Stimulated activated naive CD8-positive, alpha-beta T cell treated with anti-CD3 and anti-CD28 coated beads, Interleukin-15, Interleukin-2, amounts not matched to agents 100 ng/mL and 50 ng/mL, for 24 hours (primary cell): ENCODE measurements at regions not wholly inside any gene's neighbourhood (a gene's known extent, or its start where the extent isn't known, plus 50 kb on each side); places are given as distances from the start of the nearest gene placed in this dataset.

Experiments used
- H3K27ac Mint-ChIP-seq: one replicate; pipeline ENCODE4 v1.8.0; 2021; ENCODE audit warnings: mild to moderate bottlenecking, mixed read lengths
- H3K27me3 Mint-ChIP-seq: one replicate; pipeline ENCODE4 v1.8.0; 2021; ENCODE audit warnings: mixed read lengths
- H3K36me3 Mint-ChIP-seq: one replicate; pipeline ENCODE4 v1.8.0; 2021; ENCODE audit warnings: low read depth, mixed read lengths
- H3K4me1 Mint-ChIP-seq: one replicate; pipeline ENCODE4 v1.8.0; 2021; ENCODE audit warnings: low read depth, mixed read lengths
- H3K4me3 Mint-ChIP-seq: one replicate; pipeline ENCODE4 v1.8.0; 2021; ENCODE audit warnings: mild to moderate bottlenecking, mixed read lengths
- H3K9me3 Mint-ChIP-seq: one replicate; pipeline ENCODE4 v1.8.0; 2021; ENCODE audit warnings: mixed read lengths

- Mint-ChIP-seq H3K4me3 (no peak overlapping the region), H3K27me3 (no peaks in the 10 kb centered on the region), H3K9me3 (no peaks in the 10 kb centered on the region), H3K27ac (no peak overlapping the region), H3K36me3 (no peaks in the 10 kb centered on the region), H3K4me1 (no peaks in the 10 kb centered on the region)
These were observed 2045.7 kb upstream of the TENM3 start for GRCh38 chr4:180197471-180197870.

DNA sequence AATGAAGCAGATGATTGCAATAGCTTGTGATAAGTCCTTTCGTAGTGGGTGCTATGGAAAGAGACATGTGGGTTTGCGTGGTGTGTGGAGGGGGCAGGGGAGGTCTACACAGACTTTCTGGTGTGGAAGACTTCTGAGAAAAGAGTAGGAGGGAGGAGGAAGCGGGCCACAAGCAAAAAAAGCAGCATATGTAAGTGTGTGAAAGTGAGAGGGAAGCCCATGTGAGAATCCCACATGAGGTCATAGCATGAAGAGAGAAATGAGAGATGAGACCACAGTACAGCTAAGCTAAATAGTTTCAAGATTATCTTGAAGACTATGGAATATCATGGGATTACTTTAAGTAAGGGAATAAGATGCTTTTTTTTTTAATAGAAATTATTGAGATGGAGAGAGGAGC is 2039.9 kb upstream of the TENM3 start:
- Mint-ChIP-seq H3K9me3 (peaks cover 9% of the 10 kb centered on the region), H3K4me1 (no peaks in the 10 kb centered on the region), H3K27ac (no peak overlapping the region), H3K4me3 (no peak overlapping the region), H3K27me3 (no peaks in the 10 kb centered on the region), H3K36me3 (no peaks in the 10 kb centered on the region)

DNA sequence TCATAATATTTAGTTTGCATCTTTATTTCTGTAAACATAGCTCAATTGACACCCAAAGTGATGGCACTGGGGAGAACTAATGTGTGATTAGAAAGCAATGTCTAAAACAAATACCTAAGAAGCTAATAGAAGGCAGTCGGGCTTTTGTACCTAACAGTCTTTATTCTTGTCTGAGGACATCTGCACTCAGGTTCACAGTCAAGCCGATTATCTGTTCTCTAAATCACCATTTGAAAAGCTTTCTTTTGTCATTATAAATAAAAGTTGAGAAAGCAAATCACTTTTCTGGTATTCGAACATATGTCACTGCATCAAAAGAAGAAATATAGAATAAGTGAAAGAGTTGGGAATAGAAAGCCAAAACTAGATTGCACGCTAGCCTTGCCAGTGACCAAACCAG is 2037.9 kb upstream of the TENM3 start:
- no peaks in the 10 kb centered on the region for H3K27me3 Mint-ChIP-seq
- no peak overlapping the region for H3K4me3 Mint-ChIP-seq
- no peak overlapping the region for H3K27ac Mint-ChIP-seq
- H3K4me1 Mint-ChIP-seq, result no peaks in the 10 kb centered on the region
- peaks cover 9% of the 10 kb centered on the region for H3K9me3 Mint-ChIP-seq
- no peaks in the 10 kb centered on the region for H3K36me3 Mint-ChIP-seq

GRCh38 chr4:180207921-180208320 is 2035.3 kb upstream of the TENM3 start:
- Mint-ChIP-seq H3K4me3 (no peak overlapping the region), H3K27ac (no peak overlapping the region), H3K36me3 (no peaks in the 10 kb centered on the region), H3K27me3 (no peaks in the 10 kb centered on the region), H3K4me1 (no peaks in the 10 kb centered on the region), H3K9me3 (peaks cover 8% of the 10 kb centered on the region)

GRCh38 chr4:180217070-180217469 is 2026.1 kb upstream of the TENM3 start:
- Mint-ChIP-seq H3K4me1 (no peaks in the 10 kb centered on the region), H3K27me3 (no peaks in the 10 kb centered on the region)

GRCh38 chr4:180219080-180219479 is 2024.1 kb upstream of the TENM3 start:
- H3K27me3 Mint-ChIP-seq, result no peaks in the 10 kb centered on the region
- no peak overlapping the region for H3K27ac Mint-ChIP-seq
- peaks cover 23% of the 10 kb centered on the region for H3K9me3 Mint-ChIP-seq
- H3K4me1 Mint-ChIP-seq, result no peaks in the 10 kb centered on the region
- H3K36me3 Mint-ChIP-seq, result no peaks in the 10 kb centered on the region
- no peak overlapping the region for H3K4me3 Mint-ChIP-seq

More at GRCh38 chr4:180217070-180217469, 2026.1 kb upstream of the TENM3 start:
- H3K9me3 Mint-ChIP-seq, result peaks cover 23% of the 10 kb centered on the region
- H3K36me3 Mint-ChIP-seq, result no peaks in the 10 kb centered on the region
- no peak overlapping the region for H3K27ac Mint-ChIP-seq
- no peak overlapping the region for H3K4me3 Mint-ChIP-seq

DNA sequence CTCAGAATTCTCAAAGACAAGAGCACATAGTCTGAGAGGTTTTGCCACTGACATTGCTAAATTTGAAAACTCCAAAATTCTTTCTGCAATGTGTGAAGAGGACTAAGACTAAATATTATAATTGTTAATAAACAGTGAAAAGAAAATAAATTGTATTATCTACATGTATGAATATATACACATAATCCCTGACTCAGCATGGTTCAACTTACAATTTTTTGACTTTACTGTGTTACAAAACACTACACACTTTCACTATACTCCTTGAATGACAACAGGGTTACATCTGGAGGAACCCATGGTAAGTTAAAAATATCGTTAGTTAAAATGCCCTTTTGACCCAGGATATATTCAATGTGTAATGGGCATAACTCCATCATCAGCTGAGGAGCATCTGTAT is 2017.2 kb upstream of the TENM3 start:
- no peak overlapping the region for H3K4me3 Mint-ChIP-seq
- H3K9me3 Mint-ChIP-seq, result peaks cover 4% of the 10 kb centered on the region
- no peak overlapping the region for H3K27ac Mint-ChIP-seq
- no peaks in the 10 kb centered on the region for H3K4me1 Mint-ChIP-seq
- no peaks in the 10 kb centered on the region for H3K27me3 Mint-ChIP-seq
- H3K36me3 Mint-ChIP-seq, result no peaks in the 10 kb centered on the region

GRCh38 chr4:180234730-180235129 is 2008.5 kb upstream of the TENM3 start:
- H3K36me3 Mint-ChIP-seq, result no peaks in the 10 kb centered on the region
- no peaks in the 10 kb centered on the region for H3K4me1 Mint-ChIP-seq
- no peaks in the 10 kb centered on the region for H3K9me3 Mint-ChIP-seq
- H3K27me3 Mint-ChIP-seq, result no peaks in the 10 kb centered on the region
- no peak overlapping the region for H3K4me3 Mint-ChIP-seq
- no peak overlapping the region for H3K27ac Mint-ChIP-seq

DNA sequence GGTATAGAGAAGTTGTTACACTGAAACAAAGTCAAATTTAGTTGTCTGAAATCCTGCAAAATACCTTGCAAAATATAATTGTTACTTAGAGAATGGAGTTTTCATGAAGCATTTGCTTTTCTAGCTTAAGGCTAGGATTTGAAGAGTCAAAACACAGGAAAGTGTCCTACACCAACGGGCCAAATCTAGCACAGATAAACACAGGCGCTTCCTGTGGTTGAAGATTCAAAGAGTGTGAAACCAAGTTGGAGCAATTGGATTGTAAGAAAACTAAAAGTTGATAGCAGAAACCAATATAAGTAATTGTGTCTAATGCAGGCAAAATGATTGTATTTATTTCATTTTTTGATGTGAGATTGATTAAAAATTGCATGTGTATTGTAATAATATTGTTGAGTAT is 2002.5 kb upstream of the TENM3 start:
- no peaks in the 10 kb centered on the region for H3K9me3 Mint-ChIP-seq
- no peaks in the 10 kb centered on the region for H3K36me3 Mint-ChIP-seq
- no peak overlapping the region for H3K4me3 Mint-ChIP-seq
- H3K27me3 Mint-ChIP-seq, result no peaks in the 10 kb centered on the region
- no peaks in the 10 kb centered on the region for H3K4me1 Mint-ChIP-seq
- no peak overlapping the region for H3K27ac Mint-ChIP-seq

GRCh38 chr4:180253419-180253818 is 1989.8 kb upstream of the TENM3 start:
- no peaks in the 10 kb centered on the region for H3K27me3 Mint-ChIP-seq
- no peak overlapping the region for H3K27ac Mint-ChIP-seq
- H3K9me3 Mint-ChIP-seq, result peaks cover 4% of the 10 kb centered on the region
- no peaks in the 10 kb centered on the region for H3K36me3 Mint-ChIP-seq
- no peaks in the 10 kb centered on the region for H3K4me1 Mint-ChIP-seq
- H3K4me3 Mint-ChIP-seq, result no peak overlapping the region

DNA sequence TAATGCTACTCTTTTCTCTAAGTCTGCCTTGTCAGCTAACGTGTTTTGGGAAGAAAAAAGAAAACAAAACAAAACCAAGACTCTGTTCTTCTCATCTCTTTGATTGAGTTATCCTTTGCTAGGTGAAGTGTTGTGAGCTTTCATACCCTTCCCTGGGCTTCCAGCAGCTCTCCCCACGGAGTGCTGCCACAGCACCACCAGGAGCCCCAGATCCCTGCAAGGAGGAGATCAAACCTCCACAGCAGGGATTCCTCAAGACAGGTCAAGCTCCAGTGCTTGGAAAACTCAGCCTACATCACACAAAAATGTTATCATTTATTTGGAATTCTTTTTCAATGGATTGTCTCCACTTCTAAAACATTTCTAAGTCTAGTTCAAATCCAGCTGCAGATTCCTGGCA is 1981.9 kb upstream of the TENM3 start:
- Mint-ChIP-seq H3K36me3 (no peaks in the 10 kb centered on the region), H3K9me3 (no peaks in the 10 kb centered on the region), H3K27ac (no peak overlapping the region), H3K27me3 (no peaks in the 10 kb centered on the region), H3K4me3 (no peak overlapping the region), H3K4me1 (no peaks in the 10 kb centered on the region)

DNA sequence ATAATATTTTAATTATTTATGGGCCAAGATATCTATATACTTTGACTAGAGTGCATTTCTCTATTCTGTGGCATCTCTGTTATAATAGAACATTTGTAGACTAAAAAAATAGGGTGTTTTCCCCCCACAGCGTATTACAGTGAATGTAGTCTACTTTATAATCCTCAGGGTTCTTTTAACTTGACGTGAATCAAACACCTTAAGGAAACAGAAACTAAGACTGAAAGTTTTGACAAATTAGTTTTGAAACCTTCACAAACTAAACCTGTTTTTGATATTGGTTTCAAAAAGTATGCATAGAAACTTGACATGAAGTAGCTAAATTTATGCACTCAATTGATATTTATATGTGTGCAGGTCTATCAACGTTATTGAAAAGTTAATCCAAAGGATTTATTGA is 1963.1 kb upstream of the TENM3 start:
- Mint-ChIP-seq H3K27me3 (no peaks in the 10 kb centered on the region), H3K36me3 (no peaks in the 10 kb centered on the region), H3K9me3 (peaks cover 6% of the 10 kb centered on the region), H3K4me3 (no peak overlapping the region), H3K27ac (no peak overlapping the region), H3K4me1 (no peaks in the 10 kb centered on the region)

DNA sequence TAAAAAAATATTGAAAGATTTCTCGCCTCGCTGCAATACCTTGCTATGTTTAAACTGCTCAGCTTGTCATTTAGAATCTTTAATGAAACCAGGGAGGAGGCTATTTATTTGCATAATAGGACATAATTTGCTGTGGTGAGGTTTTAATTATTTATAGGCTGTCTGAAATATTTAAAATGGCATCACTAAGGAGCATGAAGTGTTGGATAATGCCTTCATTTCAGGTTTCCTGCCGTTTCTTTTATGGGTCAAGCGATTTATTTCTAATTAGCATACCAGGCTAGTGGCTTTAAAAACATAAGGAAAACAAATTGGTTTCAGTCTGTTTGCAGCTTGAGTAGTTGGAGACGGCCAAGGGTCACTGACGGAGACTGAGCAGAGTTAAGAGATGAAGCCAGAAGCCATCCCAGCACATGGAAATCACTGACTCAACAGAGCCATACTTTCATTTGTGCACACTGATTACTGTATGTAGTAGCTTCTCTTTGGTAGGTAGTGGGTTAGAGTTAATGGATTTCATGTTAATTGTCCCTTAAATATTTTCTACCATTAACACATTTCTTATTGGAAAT is 1962.4 kb upstream of the TENM3 start:
- Mint-ChIP-seq H3K4me1 (no peaks in the 10 kb centered on the region), H3K27ac (no peak overlapping the region), H3K9me3 (peaks cover 6% of the 10 kb centered on the region), H3K36me3 (no peaks in the 10 kb centered on the region), H3K4me3 (no peak overlapping the region), H3K27me3 (no peaks in the 10 kb centered on the region)

GRCh38 chr4:180281724-180282123 is 1961.5 kb upstream of the TENM3 start:
- Mint-ChIP-seq H3K27ac (no peak overlapping the region), H3K4me3 (no peak overlapping the region), H3K27me3 (no peaks in the 10 kb centered on the region), H3K4me1 (no peaks in the 10 kb centered on the region), H3K9me3 (no peaks in the 10 kb centered on the region), H3K36me3 (no peaks in the 10 kb centered on the region)

GRCh38 chr4:180284267-180284666 is 1958.9 kb upstream of the TENM3 start:
- H3K27me3 Mint-ChIP-seq, result no peaks in the 10 kb centered on the region

DNA sequence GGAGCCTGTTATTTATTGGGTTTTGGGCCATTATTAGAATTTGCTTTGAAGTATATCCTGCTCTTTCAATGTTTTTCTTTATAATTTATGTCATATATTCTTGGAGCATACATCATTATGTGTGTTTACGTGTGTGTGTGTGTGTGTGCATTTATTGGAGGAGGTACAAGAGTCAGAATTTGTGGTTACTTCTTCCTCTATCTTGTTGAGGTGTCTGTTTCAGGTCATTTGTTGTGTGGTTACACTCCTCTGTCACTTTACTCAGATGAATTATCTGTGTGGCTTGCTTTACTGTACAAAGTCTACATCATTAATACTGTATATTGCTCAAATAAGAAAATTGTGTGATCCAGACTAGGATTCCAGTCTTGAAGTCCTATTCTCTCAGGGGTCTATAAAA is 1957.4 kb upstream of the TENM3 start:
- H3K27me3 Mint-ChIP-seq, result no peaks in the 10 kb centered on the region
- H3K9me3 Mint-ChIP-seq, result no peaks in the 10 kb centered on the region
- no peak overlapping the region for H3K27ac Mint-ChIP-seq
- no peaks in the 10 kb centered on the region for H3K4me1 Mint-ChIP-seq
- H3K36me3 Mint-ChIP-seq, result no peaks in the 10 kb centered on the region
- H3K4me3 Mint-ChIP-seq, result no peak overlapping the region

More at GRCh38 chr4:180284267-180284666, 1958.9 kb upstream of the TENM3 start:
- Mint-ChIP-seq H3K36me3 (no peaks in the 10 kb centered on the region), H3K27ac (no peak overlapping the region), H3K4me1 (no peaks in the 10 kb centered on the region), H3K9me3 (no peaks in the 10 kb centered on the region), H3K4me3 (no peak overlapping the region)
